CD14-positive monocyte (primary cell): ENCODE measurements at regions not wholly inside any gene's neighbourhood (a gene's known extent, or its start where the extent isn't known, plus 50 kb on each side); places are given as distances from the start of the nearest gene placed in this dataset.

Experiments
- DNase-seq, 3 donors: peaks; one replicate each; pipeline ENCODE4 v3.0.0-alpha.2; 2011 to 2022
- H2AFZ ChIP-seq: 2 replicates; pipeline ENCODE4 v1.6.0; 2012; ENCODE audit warnings: mild to moderate bottlenecking, low read depth, low read length, inconsistent platforms; ENCODE audit not compliant: insufficient read depth, poor library complexity, severe bottlenecking
- H3K27ac ChIP-seq, 2 donors: 1 replicate in 1 of 2; 2 replicates in 1 of 2; pipeline ENCODE4 v1.5.1; 2012 to 2013; ENCODE audit warnings: low read length in 2 of 2, control low read depth in 1 of 2, inconsistent platforms in 1 of 2, low read depth in 1 of 2, mild to moderate bottlenecking in 1 of 2
- H3K27me3 ChIP-seq, 2 donors: one replicate each; pipeline versions ENCODE4 v1.6.0 to v1.6.1; 2011 to 2013; ENCODE audit warnings: low read length in 2 of 2; ENCODE audit not compliant: control insufficient read depth in 2 of 2, insufficient read depth in 2 of 2
- H3K36me3 ChIP-seq, 2 donors: replicated peaks in 1 of 2; 1 replicate in 1 of 2; 2 replicates in 1 of 2; pipeline versions ENCODE4 v1.5.1 to v1.6.1; 2012 to 2013; ENCODE audit warnings: low read length in 2 of 2, control low read depth in 1 of 2, inconsistent platforms in 1 of 2, mild to moderate bottlenecking in 1 of 2; ENCODE audit not compliant: insufficient read depth in 2 of 2, control insufficient read depth in 1 of 2
- H3K4me1 ChIP-seq, 2 donors: 1 replicate in 1 of 2; 2 replicates in 1 of 2; pipeline versions ENCODE4 v1.5.1 to v1.6.1; 2012 to 2013; ENCODE audit warnings: low read length in 2 of 2, control low read depth in 1 of 2, inconsistent platforms in 1 of 2, mild to moderate bottlenecking in 1 of 2, moderate library complexity in 1 of 2; ENCODE audit not compliant: insufficient read depth in 2 of 2, control insufficient read depth in 1 of 2
- H3K4me2 ChIP-seq: replicated peaks from 2 replicates; pipeline ENCODE3; 2012; ENCODE audit warnings: low read length, moderate library complexity, mild to moderate bottlenecking; ENCODE audit not compliant: poor library complexity, severe bottlenecking; ENCODE audit errors: extremely low read depth
- H3K4me3 ChIP-seq, 3 experiments: fragments of 200-600 bp in 1 of 3; sonication (generic) in 1 of 3; replicated peaks in 1 of 3; 1 replicate in 2 of 3; 2 replicates in 1 of 3; pipeline ENCODE4 v1.5.1; 2011 to 2013; ENCODE audit warnings: low read length in 3 of 3, mild to moderate bottlenecking in 3 of 3, control low read depth in 2 of 3, low read depth in 2 of 3, inconsistent platforms in 1 of 3, moderate library complexity in 1 of 3
- H3K79me2 ChIP-seq: 2 replicates; pipeline ENCODE4 v1.6.0; 2012; ENCODE audit warnings: mild to moderate bottlenecking, control low read depth, inconsistent platforms, low read length, moderate library complexity; ENCODE audit not compliant: insufficient read depth
- H3K9ac ChIP-seq: 2 replicates; pipeline ENCODE4 v1.6.0; 2017; ENCODE audit warnings: low read length, mild to moderate bottlenecking; ENCODE audit not compliant: insufficient read depth, poor library complexity, severe bottlenecking
- H3K9me3 ChIP-seq, 2 donors: replicated peaks in 1 of 2; 1 replicate in 1 of 2; 2 replicates in 1 of 2; pipeline versions ENCODE4 v1.5.1 to v1.6.1; 2012 to 2013; ENCODE audit warnings: low read length in 2 of 2, control low read depth in 1 of 2; ENCODE audit not compliant: control insufficient read depth in 1 of 2, insufficient read depth in 1 of 2
- H4K20me1 ChIP-seq: 2 replicates; pipeline ENCODE4 v1.6.0; 2012; ENCODE audit warnings: mild to moderate bottlenecking, low read length, control low read depth, moderate library complexity; ENCODE audit not compliant: insufficient read depth
- H3K27ac Mint-ChIP-seq, 7 donors: one replicate each; pipeline ENCODE4 v1.8.0; 2020; ENCODE audit warnings: mild to moderate bottlenecking in 7 of 7, mixed read lengths in 7 of 7, moderate library complexity in 6 of 7, inconsistent platforms in 2 of 7
- H3K27me3 Mint-ChIP-seq, 3 donors: one replicate each; pipeline ENCODE4 v1.8.0; 2021 to 2022; ENCODE audit warnings: low read depth in 3 of 3, mild to moderate bottlenecking in 3 of 3, mixed read lengths in 3 of 3, moderate library complexity in 3 of 3, inconsistent platforms in 1 of 3
- H3K36me3 Mint-ChIP-seq, 2 donors: one replicate each; pipeline ENCODE4 v1.8.0; 2020; ENCODE audit warnings: mixed read lengths in 2 of 2, inconsistent platforms in 1 of 2, mild to moderate bottlenecking in 1 of 2
- H3K4me1 Mint-ChIP-seq: one replicate; pipeline ENCODE4 v1.8.0; 2020; ENCODE audit warnings: mild to moderate bottlenecking, mixed read lengths
- H3K4me3 Mint-ChIP-seq, 2 donors: one replicate each; pipeline ENCODE4 v1.8.0; 2020; ENCODE audit warnings: mild to moderate bottlenecking in 2 of 2, mixed read lengths in 2 of 2, moderate library complexity in 1 of 2
- H3K9me3 Mint-ChIP-seq, 7 donors: one replicate each; pipeline ENCODE4 v1.8.0; 2020 to 2022; ENCODE audit warnings: mixed read lengths in 7 of 7, mild to moderate bottlenecking in 6 of 7, moderate library complexity in 6 of 7, inconsistent platforms in 2 of 7
- WGBS: methylation state at CpG from one replicate; pipeline ENCODE4 v1.1.5; 2013; ENCODE audit warnings: missing lambda C conversion rate; ENCODE audit not compliant: insufficient coverage; 5-methylcytosine and 5-hydroxymethylcytosine counted together
- intact Hi-C, 2 donors: fragments of 100-400 bp; cut with micrococcal nuclease; formaldehyde crosslinking; loops; one replicate each; pipeline versions ENCODE4 v1.15.0 to v1.15.1; 2023
- TF ChIP-seq, protein P1 (sequence below): fragments of 200-600 bp; IDR thresholded peaks from one replicate; pipeline ENCODE4 v1.8.0; 2022; ENCODE audit warnings: antibody characterized with exemption, mild to moderate bottlenecking

DNA sequence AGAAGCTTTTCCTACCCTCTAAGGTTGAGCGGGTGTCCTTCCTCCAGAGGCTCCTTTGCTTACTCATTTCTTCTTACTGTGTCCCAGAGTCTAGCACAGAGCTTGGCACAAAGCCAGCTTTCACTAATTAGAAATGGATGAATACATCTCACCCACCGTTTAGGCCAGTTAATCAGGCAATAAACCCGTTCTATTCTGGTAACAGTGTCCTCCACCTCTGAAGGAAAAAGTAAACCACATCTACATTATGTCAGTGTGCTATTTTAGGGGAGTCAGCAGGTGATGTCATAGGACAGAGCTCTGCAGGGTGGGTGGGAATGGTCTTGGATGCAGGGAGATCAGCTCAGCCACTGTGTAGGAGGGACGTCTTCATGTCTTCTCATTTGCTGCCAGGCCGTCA lies 109.2 kb downstream of the OSTF1 start:
- H3K36me3 ChIP-seq: no peaks in the 10 kb centered on the region
- H3K79me2 ChIP-seq: no peaks in the 10 kb centered on the region
- H3K9me3 ChIP-seq: no peaks in the 10 kb centered on the region
- WGBS: 20% methylated on average over 1 of the region's 5 CpGs
- H4K20me1 ChIP-seq: no peaks in the 10 kb centered on the region
- Mint-ChIP-seq H3K36me3 (peaks cover 0 to 7% of the 10 kb centered on the region in 2 donors), H3K4me3 (no peak overlapping the region), H3K27ac (peak overlapping the region in 1 of 7 donors; percentile 23), H3K27me3 (peaks cover 0 to 4% (median 0%) of the 10 kb centered on the region in 3 donors), H3K9me3 (peaks cover 0 to under 1% (median 0%) of the 10 kb centered on the region in 7 donors), H3K4me1 (no peaks in the 10 kb centered on the region)
- TF ChIP-seq, protein P1, sequence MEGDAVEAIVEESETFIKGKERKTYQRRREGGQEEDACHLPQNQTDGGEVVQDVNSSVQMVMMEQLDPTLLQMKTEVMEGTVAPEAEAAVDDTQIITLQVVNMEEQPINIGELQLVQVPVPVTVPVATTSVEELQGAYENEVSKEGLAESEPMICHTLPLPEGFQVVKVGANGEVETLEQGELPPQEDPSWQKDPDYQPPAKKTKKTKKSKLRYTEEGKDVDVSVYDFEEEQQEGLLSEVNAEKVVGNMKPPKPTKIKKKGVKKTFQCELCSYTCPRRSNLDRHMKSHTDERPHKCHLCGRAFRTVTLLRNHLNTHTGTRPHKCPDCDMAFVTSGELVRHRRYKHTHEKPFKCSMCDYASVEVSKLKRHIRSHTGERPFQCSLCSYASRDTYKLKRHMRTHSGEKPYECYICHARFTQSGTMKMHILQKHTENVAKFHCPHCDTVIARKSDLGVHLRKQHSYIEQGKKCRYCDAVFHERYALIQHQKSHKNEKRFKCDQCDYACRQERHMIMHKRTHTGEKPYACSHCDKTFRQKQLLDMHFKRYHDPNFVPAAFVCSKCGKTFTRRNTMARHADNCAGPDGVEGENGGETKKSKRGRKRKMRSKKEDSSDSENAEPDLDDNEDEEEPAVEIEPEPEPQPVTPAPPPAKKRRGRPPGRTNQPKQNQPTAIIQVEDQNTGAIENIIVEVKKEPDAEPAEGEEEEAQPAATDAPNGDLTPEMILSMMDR: no peak
- no peak overlapping the region for H3K4me3 ChIP-seq
- H3K27me3 ChIP-seq: no peaks in the 10 kb centered on the region
- H3K4me2 ChIP-seq: no peak overlapping the region
- H3K9ac ChIP-seq: no peak overlapping the region
- no peak for DNase-seq
- no peak overlapping the region for H2AFZ ChIP-seq
- H3K4me1 ChIP-seq: no peaks in the 10 kb centered on the region
- H3K27ac ChIP-seq: no peak overlapping the region
- intact Hi-C loops: no loop called here

DNA sequence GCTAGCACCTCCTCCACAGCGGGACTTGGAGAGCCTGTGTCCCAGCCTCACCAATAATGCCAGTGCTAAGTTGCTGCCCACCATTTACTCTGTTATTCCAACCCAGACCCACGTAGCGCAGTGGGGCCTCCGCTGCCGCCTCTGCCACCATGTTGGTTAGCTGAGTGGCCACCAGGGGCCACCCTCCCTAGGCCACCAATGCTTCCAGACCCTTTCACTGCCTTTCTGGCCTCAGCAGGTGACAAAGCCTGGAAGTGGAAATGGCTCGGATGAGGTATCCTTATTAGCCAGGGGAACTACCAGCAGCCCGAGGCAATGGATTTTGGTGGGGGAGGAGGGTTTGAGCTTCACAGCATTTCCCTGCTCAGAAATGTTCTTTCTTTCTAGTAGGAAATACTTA lies 110.1 kb downstream of the OSTF1 start:
- H3K4me3 ChIP-seq: no peak overlapping the region
- H3K27ac ChIP-seq: no peak overlapping the region
- Mint-ChIP-seq H3K4me1 (no peaks in the 10 kb centered on the region), H3K27me3 (peaks cover 0 to 2% (median 0%) of the 10 kb centered on the region in 3 donors), H3K9me3 (peaks cover 0 to 1% (median 0%) of the 10 kb centered on the region in 7 donors), H3K36me3 (peaks cover 0 to 4% of the 10 kb centered on the region in 2 donors), H3K4me3 (no peak overlapping the region), H3K27ac (no peak overlapping the region)
- H2AFZ ChIP-seq: no peak overlapping the region
- H3K4me2 ChIP-seq: no peak overlapping the region
- TF ChIP-seq, protein P1: peak; percentile 18
- 98% methylated on average over 5 of the region's 7 CpGs for WGBS
- H3K9me3 ChIP-seq: no peaks in the 10 kb centered on the region
- no peaks in the 10 kb centered on the region for H3K27me3 ChIP-seq
- no peak overlapping the region for H3K9ac ChIP-seq
- intact Hi-C loops: no loop called here
- no peak for DNase-seq
- H4K20me1 ChIP-seq: no peaks in the 10 kb centered on the region
- no peaks in the 10 kb centered on the region for H3K4me1 ChIP-seq
- H3K79me2 ChIP-seq: no peaks in the 10 kb centered on the region
- no peaks in the 10 kb centered on the region for H3K36me3 ChIP-seq
